Sigmoid colon (tissue), 6 donors: ENCODE measurements at regions not wholly inside any gene's neighbourhood (a gene's known extent, or its start where the extent isn't known, plus 50 kb on each side); places are given as distances from the start of the nearest gene placed in this dataset.
A peak's percentile ranks its signal among the peaks of the same experiment; 100 is the strongest.

ENCODE experiments used
- DNase-seq: peaks from one replicate; pipeline ENCODE4 v3.0.0-alpha.2; 2019
- H3K27ac ChIP-seq, 4 donors: fragments of 200-600 bp; sonication (generic); one replicate each; pipeline ENCODE4 v1.5.1; 2016 to 2019; ENCODE audit warnings: mild to moderate bottlenecking in 1 of 4
- H3K27me3 ChIP-seq, 3 donors: fragments of 200-600 bp; sonication (generic); one replicate each; pipeline ENCODE4 v1.5.1; 2019; ENCODE audit warnings: mild to moderate bottlenecking in 1 of 3
- H3K36me3 ChIP-seq, 4 donors: fragments of 200-600 bp; sonication (generic); one replicate each; pipeline ENCODE4 v1.5.1; 2016 to 2019
- H3K4me1 ChIP-seq, 4 donors: fragments of 200-600 bp; sonication (generic); one replicate each; pipeline ENCODE4 v1.5.1; 2017 to 2019
- H3K4me3 ChIP-seq, 4 donors: fragments of 200-600 bp; sonication (generic); one replicate each; pipeline ENCODE4 v1.5.1; 2017 to 2019; ENCODE audit warnings: mild to moderate bottlenecking in 2 of 4, moderate library complexity in 1 of 4
- H3K9me3 ChIP-seq, 4 donors: fragments of 200-600 bp in 3 of 4; sonication (generic) in 3 of 4; one replicate each; pipeline versions ENCODE4 v1.5.1 to v1.6.1; 2013 to 2019
- EP300 ChIP-seq, 4 donors: sonication (generic); formaldehyde crosslinking; IDR thresholded peaks; one replicate each; pipeline ENCODE4 v1.6.1; 2017; ENCODE audit warnings: antibody characterized with exemption in 4 of 4
- POLR2A ChIP-seq, 2 donors: fragments of 450-650 bp; IDR thresholded peaks; one replicate each; pipeline ENCODE4 v1.6.1; 2016; ENCODE audit warnings: antibody characterized with exemption in 2 of 2, mild to moderate bottlenecking in 2 of 2, moderate library complexity in 2 of 2
- POLR2AphosphoS5 ChIP-seq, 4 donors: sonication (generic); formaldehyde crosslinking; IDR thresholded peaks; one replicate each; pipeline ENCODE4 v1.6.1; 2017; ENCODE audit warnings: antibody characterized with exemption in 4 of 4
- WGBS, 2 donors: extraction: QIAGEN DNeasy Blood & Tissue Kit; methylation state at CpG; one replicate each; pipeline ENCODE4 v1.1.7; 2013; 5-methylcytosine and 5-hydroxymethylcytosine counted together
- intact Hi-C: fragments of 100-400 bp; cut with DNase I; formaldehyde crosslinking; loops from one replicate; pipeline ENCODE4 v1.15.1; 2023
- TF ChIP-seq, protein P1 (sequence below), 4 experiments: fragments of 450-650 bp in 3 of 4; fragments of 200-600 bp in 1 of 4; IDR thresholded peaks; one replicate each; pipeline ENCODE4 v1.5.1; 2016 to 2019; ENCODE audit warnings: antibody characterized with exemption in 4 of 4, mild to moderate bottlenecking in 3 of 4, moderate library complexity in 2 of 4
- donor health status: healthy with polysubstance abuse.
- donor health status: healthy.

DNA sequence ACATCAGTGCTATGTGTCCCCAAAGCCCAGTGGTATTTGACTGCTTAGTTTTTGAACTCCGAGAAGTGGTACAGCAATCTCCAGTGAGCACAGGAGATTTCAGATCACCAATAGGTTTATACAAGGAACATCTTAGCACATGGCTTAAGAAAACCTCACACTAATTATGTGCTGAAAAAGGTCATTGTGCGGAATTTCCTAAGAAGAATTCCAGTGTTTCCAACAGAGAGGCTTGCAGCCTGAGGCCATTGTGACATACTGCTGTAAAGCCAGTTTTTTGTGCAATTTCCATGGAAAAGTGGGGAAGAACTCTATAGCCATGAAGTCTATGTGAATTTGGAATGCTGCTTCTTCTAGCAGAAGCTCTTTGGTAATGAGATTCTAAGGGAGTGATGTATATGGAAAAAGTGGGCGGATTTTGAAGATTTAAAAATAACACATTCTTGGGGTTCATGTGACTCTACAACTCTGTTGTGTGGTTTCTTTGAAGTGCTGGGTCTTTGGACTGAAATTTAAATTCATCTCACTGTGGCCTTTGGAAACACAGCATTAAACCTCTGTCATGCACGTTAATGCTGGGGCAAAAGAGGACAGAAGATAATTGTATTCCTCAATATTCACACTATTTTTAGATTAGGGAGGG is 110.5 kb upstream of the CD180 start:
- Histone ChIP-seq H3K27ac (peak overlapping the region in 1 of 4 donors; percentile 78), H3K9me3 (no peaks in the 10 kb centered on the region), H3K4me1 (peaks cover 0 to 24% (median 5%) of the 10 kb centered on the region in 4 donors), H3K27me3 (no peaks in the 10 kb centered on the region), H3K36me3 (no peaks in the 10 kb centered on the region), H3K4me3 (no peak overlapping the region)
- WGBS, 2 donors, result 78 to 91% methylated on average over 4 of the region's 4 CpGs
- no peak for TF ChIP-seq POLR2AphosphoS5 (IDR thresholded peaks at IDR 0.05)
- TF ChIP-seq EP300 (IDR thresholded peaks at IDR 0.05), result no peak
- TF ChIP-seq POLR2A (IDR thresholded peaks at IDR 0.05), result no peak
- TF ChIP-seq, protein P1, sequence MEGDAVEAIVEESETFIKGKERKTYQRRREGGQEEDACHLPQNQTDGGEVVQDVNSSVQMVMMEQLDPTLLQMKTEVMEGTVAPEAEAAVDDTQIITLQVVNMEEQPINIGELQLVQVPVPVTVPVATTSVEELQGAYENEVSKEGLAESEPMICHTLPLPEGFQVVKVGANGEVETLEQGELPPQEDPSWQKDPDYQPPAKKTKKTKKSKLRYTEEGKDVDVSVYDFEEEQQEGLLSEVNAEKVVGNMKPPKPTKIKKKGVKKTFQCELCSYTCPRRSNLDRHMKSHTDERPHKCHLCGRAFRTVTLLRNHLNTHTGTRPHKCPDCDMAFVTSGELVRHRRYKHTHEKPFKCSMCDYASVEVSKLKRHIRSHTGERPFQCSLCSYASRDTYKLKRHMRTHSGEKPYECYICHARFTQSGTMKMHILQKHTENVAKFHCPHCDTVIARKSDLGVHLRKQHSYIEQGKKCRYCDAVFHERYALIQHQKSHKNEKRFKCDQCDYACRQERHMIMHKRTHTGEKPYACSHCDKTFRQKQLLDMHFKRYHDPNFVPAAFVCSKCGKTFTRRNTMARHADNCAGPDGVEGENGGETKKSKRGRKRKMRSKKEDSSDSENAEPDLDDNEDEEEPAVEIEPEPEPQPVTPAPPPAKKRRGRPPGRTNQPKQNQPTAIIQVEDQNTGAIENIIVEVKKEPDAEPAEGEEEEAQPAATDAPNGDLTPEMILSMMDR (IDR thresholded peaks at IDR 0.05), result no peak
- DNase-seq, result no peak
- intact Hi-C loops, result no loop called here

DNA sequence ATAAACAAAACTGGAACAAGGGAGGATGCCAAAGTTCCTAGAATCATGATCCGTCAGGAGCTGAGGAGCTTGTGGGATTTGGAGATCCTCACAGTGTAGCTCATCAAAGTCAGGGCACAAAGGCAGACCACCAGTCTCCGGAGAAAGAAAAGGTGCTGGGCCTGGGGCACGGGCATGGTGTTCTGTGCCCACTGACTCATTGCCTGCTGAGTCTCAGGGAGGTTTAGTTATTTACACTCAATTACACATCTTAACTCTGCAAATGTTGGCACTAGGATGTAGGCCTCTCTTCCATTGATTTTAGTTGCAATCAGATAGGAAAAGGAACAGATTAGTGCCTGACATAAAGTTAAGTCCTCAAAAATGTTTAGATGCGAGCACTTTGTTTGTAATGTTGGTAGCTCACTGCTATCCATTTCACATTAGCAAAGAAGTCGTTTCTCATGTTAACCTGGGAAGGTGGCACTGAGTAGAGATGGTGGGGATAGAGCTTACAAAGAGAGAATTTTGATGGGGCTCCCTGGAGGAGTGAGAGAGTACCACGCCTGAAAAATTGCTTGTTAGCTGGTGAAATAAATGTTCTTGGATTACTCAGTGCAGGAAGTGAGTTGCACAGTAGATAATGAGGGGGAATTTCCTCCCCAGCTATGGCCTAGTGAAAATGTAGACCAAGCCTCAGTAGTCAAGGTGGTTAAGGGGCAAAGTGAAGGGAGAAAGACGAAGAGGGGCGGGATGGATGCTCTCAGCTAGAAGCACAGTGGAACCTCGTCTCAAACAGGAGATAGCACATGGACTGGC is 109.5 kb upstream of the CD180 start:
- TF ChIP-seq, protein P1 (IDR thresholded peaks at IDR 0.05), result no peak
- TF ChIP-seq POLR2A (IDR thresholded peaks at IDR 0.05) (no peak), EP300 (IDR thresholded peaks at IDR 0.05) (no peak), POLR2AphosphoS5 (IDR thresholded peaks at IDR 0.05) (no peak)
- 83 to 85% methylated on average over 9 of the region's 9 CpGs for WGBS, 2 donors
- Histone ChIP-seq H3K27ac (peak overlapping the region; percentile 51 to 78 (median 67)), H3K4me3 (no peak overlapping the region), H3K36me3 (no peaks in the 10 kb centered on the region), H3K4me1 (peaks cover 0 to 34% (median 13%) of the 10 kb centered on the region in 4 donors), H3K9me3 (no peaks in the 10 kb centered on the region), H3K27me3 (no peaks in the 10 kb centered on the region)
- DNase-seq, result no peak
- intact Hi-C loops, result no loop called here

DNA sequence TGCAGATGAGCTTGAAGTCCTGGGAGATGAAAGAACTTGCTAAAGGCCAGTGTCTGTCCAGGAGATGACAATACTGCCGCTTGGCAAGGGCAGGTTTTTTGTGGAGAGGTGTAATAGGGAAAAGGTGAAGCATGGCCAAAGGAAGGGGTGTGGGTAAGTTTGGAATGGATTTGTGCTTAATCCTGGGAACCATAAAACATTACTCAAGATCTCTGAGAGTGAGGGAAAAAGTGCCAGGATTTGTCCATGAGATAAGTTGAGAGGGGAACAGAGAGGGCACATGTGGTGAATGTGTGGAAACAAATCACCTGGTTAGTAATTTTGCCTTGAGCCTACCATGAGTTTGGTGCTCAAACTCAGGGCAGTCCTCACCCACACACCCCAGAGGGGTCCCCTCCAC is 108.8 kb upstream of the CD180 start:
- peaks cover 0 to 41% (median 20%) of the 10 kb centered on the region in 4 donors for H3K4me1 ChIP-seq
- 96 to 97% methylated on average over 1 of the region's 1 CpG for WGBS, 2 donors
- TF ChIP-seq POLR2AphosphoS5 (IDR thresholded peaks at IDR 0.05) (no peak), POLR2A (IDR thresholded peaks at IDR 0.05) (no peak), EP300 (IDR thresholded peaks at IDR 0.05) (no peak)
- TF ChIP-seq, protein P1 (IDR thresholded peaks at IDR 0.05), result no peak
- intact Hi-C loops, result no loop called here
- peak overlapping the region; percentile 51 to 78 (median 67) for H3K27ac ChIP-seq
- no peaks in the 10 kb centered on the region for H3K36me3 ChIP-seq
- peak; percentile 62 for DNase-seq
- H3K27me3 ChIP-seq, result no peaks in the 10 kb centered on the region
- no peaks in the 10 kb centered on the region for H3K9me3 ChIP-seq
- H3K4me3 ChIP-seq, result no peak overlapping the region

DNA sequence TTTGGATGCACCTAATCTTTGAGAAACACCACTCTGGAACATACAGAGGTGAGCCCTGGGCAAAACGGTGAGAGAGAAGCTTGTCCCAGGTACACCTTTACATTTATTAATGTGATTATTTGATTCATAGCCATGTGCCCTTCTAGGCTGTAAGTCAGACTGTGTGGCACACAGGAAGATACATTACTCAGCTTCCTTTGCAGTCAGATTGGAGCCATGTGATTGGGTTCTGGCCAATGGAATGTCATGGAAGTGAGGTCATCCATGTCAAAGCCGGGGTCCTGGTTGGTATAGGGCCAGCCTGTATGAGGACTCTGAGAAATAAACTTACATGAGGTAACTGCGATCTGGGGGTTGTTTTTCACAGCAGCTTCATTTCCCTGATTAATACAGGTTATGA is 106.8 kb upstream of the CD180 start:
- intact Hi-C loops, result no loop called here
- H3K9me3 ChIP-seq, result no peaks in the 10 kb centered on the region
- WGBS, 2 donors, result 88 to 89% methylated on average over 3 of the region's 3 CpGs
- no peaks in the 10 kb centered on the region for H3K36me3 ChIP-seq
- TF ChIP-seq, protein P1 (IDR thresholded peaks at IDR 0.05), result no peak
- TF ChIP-seq POLR2AphosphoS5 (IDR thresholded peaks at IDR 0.05), result no peak
- DNase-seq, result no peak
- no peaks in the 10 kb centered on the region for H3K27me3 ChIP-seq
- peaks cover 0 to 53% (median 31%) of the 10 kb centered on the region in 4 donors for H3K4me1 ChIP-seq
- peak overlapping the region; percentile 7 to 78 (median 62) for H3K27ac ChIP-seq
- H3K4me3 ChIP-seq, result no peak overlapping the region
